GM12892 (cell line): ENCODE measurements at regions not wholly inside any gene's neighbourhood (a gene's known extent, or its start where the extent isn't known, plus 50 kb on each side); places are given as distances from the start of the nearest gene placed in this dataset.

Experiments used
- DNase-seq: peaks from one replicate; pipeline ENCODE4 v3.0.0; 2011; ENCODE audit not compliant: insufficient read length
- FAIRE-seq: peaks from 2 replicates; lab custom pipeline; 2011; peaks lifted over from hg19 to GRCh38; lab: Jason Lieb, UNC
- POLR2A ChIP-seq: IDR thresholded peaks from 2 replicates; pipeline ENCODE4 v1.6.1; 2011; ENCODE audit warnings: low read depth, low read length, control low read depth
- POLR2AphosphoS5 ChIP-seq: IDR thresholded peaks from 2 replicates; pipeline ENCODE4 v1.6.1; 2011; ENCODE audit warnings: low read depth, low read length, control low read depth
- TAF1 ChIP-seq: IDR thresholded peaks from 2 replicates; pipeline ENCODE4 v1.6.1; 2011; ENCODE audit warnings: low read depth, mild to moderate bottlenecking, control low read depth, low read length, borderline replicate concordance

GRCh38 chr11:106263527-106263926, 186.1 kb downstream of the AASDHPPT start:
- no peak for TF ChIP-seq POLR2A
- no peak for TF ChIP-seq TAF1
- TF ChIP-seq POLR2AphosphoS5, result no peak
- DNase-seq (no peak), FAIRE-seq (no peak)

- TF ChIP-seq TAF1 (no peak), POLR2A (no peak), POLR2AphosphoS5 (no peak)
- FAIRE-seq (no peak), DNase-seq (no peak)
These were observed 193.6 kb downstream of the AASDHPPT start for GRCh38 chr11:106271086-106271485.

DNA sequence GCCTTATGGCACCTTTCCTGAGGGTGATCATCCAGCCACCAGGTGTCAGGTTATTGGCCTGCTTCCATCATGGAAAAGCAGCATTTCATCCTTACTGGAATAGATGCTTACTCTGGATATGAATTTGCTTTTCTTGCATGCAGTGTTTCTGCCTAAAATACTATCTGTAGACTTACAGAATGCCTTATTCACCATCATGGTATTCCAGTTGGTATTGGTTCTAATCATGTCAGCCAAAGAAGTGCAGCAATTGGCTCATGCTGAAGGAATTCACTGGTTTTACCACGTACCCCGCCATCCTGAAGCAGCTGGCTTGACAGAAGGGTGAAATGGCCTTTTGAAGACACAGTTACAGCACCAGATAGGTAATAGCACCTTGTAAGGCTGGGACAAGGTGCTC, 194.2 kb downstream of the AASDHPPT start:
- TF ChIP-seq POLR2AphosphoS5 (no peak), POLR2A (no peak), TAF1 (no peak)
- FAIRE-seq, result peak; percentile 30

DNA sequence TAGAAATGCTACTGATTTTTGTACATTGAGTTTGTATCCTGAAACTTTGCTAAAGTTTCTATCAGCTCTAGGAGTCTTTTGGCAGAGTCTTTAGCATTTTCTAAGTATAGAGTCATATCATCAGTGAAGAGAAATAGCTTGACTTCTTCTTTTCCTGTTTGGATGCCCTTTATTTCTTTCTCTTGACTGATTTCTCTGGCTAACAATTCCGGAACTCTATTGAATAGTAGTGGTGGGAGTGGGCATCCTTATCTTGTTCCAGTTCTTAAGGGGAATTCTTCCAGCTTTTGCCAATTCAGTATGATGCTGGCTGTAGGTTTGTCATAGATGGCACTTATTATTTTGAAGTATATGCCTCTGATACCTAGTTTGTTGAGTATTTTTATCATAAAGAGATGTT, 197.7 kb downstream of the AASDHPPT start:
- TF ChIP-seq POLR2A (no peak), TAF1 (no peak), POLR2AphosphoS5 (no peak)
- FAIRE-seq, result no peak
- DNase-seq, result no peak

More for the DNA sequence above, 194.2 kb downstream of the AASDHPPT start:
- no peak for DNase-seq

DNA sequence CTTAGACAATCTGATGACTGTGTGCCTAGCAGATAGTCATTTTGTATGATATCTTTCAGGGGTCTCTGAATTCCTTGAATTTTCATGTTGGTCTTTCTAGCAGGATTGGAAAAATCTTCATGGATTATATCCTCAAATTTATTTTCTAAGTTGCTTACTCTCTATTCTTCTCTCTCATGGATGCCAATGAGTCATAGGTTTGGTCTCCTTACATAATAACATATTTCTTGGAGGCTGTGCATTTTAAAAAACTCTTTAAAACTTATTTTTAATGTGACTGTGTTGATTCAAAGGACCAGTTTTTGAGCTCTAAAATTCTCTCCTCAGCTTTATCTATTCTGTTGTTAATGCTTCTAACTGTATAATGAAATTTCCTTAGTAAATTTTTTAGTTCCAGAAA, 198.7 kb downstream of the AASDHPPT start:
- no peak for TF ChIP-seq TAF1
- TF ChIP-seq POLR2AphosphoS5, result no peak
- TF ChIP-seq POLR2A, result no peak
- no peak for DNase-seq
- no peak for FAIRE-seq

DNA sequence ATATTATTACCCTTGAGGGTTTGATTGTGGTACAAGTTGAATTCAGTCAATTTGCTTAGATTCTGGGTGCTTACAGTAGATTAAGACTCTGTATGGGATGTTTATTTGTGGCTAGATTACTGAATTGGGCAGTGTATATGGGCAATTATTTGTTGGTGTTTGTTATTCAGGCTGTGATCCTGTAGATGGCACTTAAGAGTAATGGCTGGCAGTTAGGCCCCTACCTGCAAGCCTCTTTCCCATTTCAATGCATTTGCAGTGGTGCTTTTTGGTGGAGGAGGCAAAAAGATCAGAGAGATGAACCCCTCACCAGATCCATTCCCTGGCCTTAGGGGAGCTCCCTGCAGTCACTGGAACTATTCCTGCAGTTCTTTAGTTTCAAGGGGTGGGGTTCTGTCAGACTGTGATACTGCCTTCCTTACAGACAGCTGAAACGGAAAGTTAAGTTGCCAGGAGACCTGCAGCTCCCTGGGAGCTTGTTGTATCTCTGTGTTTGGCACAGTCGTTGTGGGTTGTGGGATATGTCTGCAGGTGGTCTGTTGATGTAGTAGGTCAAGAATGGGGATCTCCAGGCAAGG, 199.5 kb downstream of the AASDHPPT start:
- TF ChIP-seq POLR2A (no peak), POLR2AphosphoS5 (no peak), TAF1 (no peak)
- no peak for DNase-seq
- FAIRE-seq, result no peak

DNA sequence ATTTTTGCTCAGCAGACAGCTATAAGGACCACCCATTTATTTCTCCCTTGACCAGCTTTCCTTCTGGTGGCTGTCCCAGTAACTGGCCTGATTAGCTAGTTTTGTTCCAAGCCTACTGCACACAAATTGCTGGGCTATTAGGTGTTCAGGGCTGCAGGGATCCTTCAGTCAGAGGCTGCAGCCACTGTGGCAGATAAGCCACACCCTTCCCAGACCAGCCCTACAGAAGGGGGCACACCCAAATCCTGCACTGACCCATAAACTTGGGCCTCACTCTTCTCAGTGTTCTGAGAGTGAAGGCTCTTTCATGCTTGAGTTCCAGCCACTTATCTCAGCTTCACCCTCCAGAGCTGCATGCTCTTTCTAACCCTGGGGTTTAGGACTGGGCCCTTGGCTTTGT, 200.0 kb downstream of the AASDHPPT start:
- FAIRE-seq (no peak), DNase-seq (no peak)
- TF ChIP-seq POLR2A (no peak), TAF1 (no peak), POLR2AphosphoS5 (no peak)

DNA sequence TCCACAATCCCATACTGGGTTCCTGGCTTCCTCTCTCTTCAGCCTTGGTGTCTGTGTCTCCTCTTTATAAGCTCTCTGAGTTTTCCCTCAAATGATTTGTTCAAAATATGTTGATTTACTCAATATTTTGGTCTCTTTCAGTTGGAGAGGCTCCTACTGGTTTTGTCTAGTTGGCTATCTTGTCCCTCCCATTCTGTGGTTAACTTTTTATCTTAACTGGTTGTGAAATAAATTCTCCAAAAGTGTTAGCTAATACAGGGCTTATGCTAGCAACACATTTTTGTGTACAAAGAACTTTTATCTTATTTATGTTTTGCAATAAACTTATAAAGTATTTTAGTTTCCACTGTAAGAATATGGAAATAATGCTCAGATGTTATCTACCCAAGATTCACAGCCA, 200.9 kb downstream of the AASDHPPT start:
- TF ChIP-seq POLR2A (no peak), TAF1 (no peak), POLR2AphosphoS5 (no peak)
- DNase-seq (no peak), FAIRE-seq (no peak)

GRCh38 chr11:106280036-106280435, 202.6 kb downstream of the AASDHPPT start:
- FAIRE-seq (no peak), DNase-seq (no peak)
- no peak for TF ChIP-seq POLR2A

GRCh38 chr11:106281455-106282173, 204.2 kb downstream of the AASDHPPT start:
- TF ChIP-seq TAF1, result no peak
- no peak for TF ChIP-seq POLR2A
- FAIRE-seq, result no peak
- DNase-seq, result no peak

DNA sequence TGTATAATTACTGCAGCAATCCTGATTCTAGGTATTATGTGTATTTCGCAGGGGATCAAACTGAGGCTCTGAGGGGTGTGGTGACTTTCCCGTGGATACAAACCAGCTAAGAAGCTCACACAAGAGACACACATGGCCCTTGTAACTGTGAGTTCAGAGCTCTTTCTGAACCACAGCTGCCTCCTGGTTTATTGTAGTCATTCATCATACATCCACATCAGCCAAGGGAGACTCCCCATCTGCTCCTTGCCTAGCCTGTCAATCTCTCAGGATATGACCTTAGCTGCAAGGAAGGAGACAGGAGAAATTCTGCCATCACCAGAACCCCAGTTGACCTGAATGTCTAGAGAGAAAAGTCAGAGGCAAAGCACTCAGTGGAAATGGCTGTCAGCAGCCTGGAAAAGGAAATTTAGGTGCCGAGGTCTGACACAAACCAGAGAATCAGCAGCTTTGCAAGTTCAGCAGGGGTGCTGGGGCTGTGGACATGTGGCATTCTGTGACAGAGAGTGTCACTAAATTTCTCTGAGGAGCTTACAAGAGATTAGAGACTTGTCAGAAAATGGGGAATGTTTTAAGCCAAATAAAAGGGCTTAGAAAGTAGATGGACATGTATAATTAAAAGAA, 209.5 kb downstream of the AASDHPPT start:
- TF ChIP-seq POLR2A, result no peak
- no peak for TF ChIP-seq TAF1
- TF ChIP-seq POLR2AphosphoS5, result no peak
- FAIRE-seq, result no peak
- DNase-seq, result no peak

- no peak for FAIRE-seq
- no peak for DNase-seq
- no peak for TF ChIP-seq POLR2A
- TF ChIP-seq TAF1, result no peak
- no peak for TF ChIP-seq POLR2AphosphoS5
These were observed 210.6 kb downstream of the AASDHPPT start for GRCh38 chr11:106288057-106288456.
